ENCODE measurements at regions not wholly inside any gene's neighbourhood (a gene's known extent, or its start where the extent isn't known, plus 50 kb on each side); places are given as distances from the start of the nearest gene placed in this dataset.
"Not testable (repeated sequence)": the region's sequence is repeated elsewhere in the genome, so short reads cannot be mapped to it uniquely, and the experiment has no call there.

- no peak for DNase-seq
Observed at GRCh38 chr18:51248685-51249084, 51.2 kb upstream of the MEX3C start.

DNA sequence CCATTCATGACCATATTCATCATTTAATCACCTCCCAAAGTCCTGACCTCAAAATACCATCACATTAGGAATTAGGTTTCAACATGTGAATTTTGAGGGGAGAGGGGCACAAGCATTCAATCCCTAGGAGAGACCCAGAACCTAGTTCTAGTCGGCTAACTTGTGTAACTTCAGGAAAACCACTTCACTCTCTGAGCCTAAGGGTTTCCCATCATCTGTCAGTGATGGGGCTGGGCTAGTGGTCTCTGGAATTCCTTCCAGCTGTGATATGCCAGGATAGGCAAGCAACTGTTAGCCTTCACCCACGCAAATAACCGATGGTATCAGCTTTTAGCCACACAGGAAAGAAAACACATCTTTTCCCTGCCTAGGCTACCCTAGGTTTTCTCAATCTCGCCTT, 52.5 kb upstream of the MEX3C start:
- DNase-seq: no peak

DNA sequence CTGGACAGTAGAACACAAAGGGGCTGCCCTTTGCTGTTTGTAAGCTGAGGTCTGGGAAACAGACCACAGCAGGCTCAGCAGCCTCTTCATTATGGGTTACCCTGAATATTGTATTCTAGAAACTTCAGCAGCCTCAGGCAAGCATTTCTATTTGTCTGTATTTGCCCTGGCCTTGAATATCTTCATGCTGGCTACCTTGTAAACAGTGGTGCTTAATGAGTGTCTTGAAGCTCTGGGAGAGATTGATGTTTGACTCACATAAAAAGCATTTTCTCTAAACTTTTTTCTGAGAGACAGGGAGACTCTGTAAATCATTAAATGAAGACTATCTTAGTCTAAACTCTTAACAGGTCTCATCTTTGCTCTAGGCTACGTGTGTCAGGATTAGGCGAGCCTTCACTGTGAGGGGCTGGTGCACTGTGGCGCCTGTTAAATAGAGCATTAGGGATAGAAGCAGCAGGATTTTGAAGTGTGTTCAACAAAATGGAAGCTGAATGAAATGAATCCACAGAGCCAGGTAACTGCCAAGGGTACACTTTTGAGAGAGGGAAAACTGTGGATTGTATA, 53.1 kb upstream of the MEX3C start:
- no peak for DNase-seq

GRCh38 chr18:51251625-51252024, 54.1 kb upstream of the MEX3C start:
- DNase-seq: peak in 1 of 2 donors; percentile 67

GRCh38 chr18:51253476-51253875, 56.0 kb upstream of the MEX3C start:
- no peak for DNase-seq

DNA sequence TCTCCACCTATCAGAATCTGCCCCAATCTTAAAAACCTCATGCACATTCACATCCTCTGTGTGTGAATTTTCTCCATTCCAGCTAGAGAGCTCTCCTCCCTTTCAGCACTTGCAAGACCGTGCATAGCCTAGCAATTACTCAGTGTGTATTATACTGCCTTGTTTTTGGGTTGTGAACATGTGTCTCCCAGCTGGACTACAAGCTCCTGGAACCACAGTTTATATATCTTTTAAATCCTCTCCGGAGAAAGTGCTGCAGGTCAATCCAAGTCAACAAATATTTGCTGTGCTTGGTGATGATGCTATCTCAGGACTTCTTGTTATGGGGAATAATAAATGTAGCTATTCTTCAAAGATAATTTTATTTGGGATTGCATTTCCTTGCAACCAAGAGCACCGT, 58.2 kb upstream of the MEX3C start:
- DNase-seq: no peak

DNA sequence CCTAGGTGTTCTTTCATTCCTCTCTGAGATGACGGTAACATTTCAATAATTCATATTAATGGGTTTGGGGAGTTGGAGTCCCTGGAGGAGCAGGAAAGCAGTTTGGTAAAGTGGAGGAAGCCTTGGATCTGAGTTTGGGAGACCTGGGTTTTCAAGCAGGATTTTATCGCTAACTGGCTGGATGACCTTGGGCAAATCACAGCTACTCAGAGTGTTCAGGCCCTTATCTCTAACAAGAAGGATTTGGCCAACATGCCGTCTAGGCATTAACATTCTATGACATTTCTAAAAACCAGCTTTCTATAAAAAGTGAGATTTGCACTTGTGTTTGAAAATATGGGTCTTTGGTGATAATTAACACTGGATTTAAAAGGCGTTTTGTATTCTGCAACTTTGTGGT, 59.7 kb upstream of the MEX3C start:
- no peak for DNase-seq

DNA sequence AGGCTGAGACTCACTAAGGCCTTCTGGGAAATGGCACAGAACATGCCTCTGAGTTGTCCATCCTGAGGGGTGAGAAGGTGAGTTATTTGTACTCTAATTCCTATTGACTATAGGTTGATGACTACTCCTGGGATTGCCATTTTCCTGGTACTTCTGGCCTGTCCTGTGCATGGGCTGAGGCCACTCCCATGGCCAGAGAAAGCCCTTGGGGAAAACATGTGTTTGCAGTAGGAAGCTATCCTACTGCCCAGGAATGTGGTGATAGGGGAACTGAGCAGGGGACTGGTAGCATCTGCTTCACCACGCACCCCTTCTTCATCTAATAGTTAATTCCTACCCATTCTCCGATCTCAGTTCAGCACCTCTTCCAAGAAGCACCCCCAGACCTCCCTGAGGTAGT, 62.6 kb upstream of the MEX3C start:
- DNase-seq: no peak

GRCh38 chr18:51266077-51266476, 68.6 kb upstream of the MEX3C start:
- DNase-seq: not testable (repeated sequence)

DNA sequence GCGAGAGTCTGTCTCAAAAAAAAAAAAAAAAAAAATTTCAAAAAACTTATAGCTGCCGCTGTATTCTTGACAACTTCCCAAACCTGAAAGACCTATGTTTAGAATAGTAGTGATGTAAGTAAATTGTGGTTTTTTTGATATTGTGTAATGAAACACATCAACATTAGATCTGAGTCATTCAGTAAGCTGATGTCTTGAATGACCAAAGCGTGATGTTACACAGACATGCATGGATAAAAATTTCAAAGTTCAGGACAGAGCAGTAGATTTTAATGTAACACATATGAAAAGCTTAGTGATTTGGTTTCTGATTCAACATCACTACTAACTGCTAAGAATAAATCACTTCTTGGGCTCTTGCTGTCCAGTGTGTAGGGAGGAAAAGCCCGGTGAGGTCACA, 69.3 kb upstream of the MEX3C start:
- DNase-seq: no peak

- DNase-seq: no peak
Observed at GRCh38 chr18:51273437-51273836, 76.0 kb upstream of the MEX3C start.

DNA sequence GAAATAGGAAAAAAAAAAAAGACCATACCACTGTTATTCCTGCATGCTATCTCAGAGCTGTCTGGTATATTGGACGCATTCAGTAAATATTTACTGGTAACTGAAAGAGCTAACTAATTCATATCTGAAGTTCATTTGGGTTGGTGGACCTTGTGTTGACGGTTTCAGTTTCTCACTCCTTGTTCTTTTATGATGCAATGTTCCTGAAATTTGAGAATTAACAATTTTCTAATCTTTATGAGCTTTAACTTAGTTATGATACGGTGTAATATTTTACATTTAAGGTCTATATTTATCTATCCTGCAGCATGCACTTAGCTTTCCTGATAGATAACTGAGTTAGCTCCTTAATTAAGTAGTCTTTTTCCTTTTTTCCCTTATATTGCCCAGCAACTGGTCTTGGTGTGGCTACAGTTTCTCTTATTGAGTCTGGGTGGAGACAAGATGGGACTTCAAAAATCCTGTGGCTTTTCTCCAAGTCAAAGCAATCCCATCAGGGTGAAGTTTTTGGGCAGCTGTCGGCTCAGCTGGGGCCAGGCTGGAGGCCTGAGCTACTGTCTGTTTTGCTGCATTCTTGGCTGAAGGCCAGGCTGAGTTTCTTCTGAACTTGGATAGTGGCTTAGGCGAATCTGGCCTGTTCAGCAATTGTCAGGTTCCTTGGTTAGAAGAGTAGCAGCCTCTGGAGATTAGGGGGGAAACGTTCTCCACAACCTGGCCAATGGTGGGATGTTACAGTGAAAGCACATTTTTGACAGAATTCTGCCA, 78.4 kb upstream of the MEX3C start:
- DNase-seq: no peak

DNA sequence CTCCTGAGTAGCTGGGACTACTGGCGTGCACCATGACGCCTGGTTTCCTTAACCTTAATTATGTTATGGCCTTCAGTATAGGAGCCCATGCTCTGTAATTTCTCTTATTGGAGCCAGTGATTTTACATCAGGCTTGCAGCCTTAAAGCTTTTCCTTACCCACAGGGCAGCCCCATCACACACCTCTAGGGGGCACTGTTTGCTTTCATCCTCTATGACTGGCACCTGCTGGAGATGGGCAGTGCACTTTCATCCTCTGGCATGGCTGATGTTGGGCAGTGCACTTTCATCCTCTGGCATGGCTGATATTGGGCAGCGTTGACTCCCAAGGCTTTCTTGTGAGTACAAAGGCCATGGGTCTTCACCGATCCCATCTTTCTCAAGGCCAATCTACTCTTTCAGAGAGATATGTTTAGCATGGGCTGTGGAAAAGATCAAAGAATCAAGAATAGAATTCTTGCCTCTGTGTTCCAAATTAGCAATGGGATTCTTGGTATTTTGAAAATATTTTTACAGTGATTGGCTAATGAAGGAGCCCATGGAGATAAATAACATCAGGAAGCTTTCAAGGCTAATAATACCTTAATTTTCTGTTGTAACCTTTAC, 80.7 kb upstream of the MEX3C start:
- peak; percentile 9 to 11 for DNase-seq

DNA sequence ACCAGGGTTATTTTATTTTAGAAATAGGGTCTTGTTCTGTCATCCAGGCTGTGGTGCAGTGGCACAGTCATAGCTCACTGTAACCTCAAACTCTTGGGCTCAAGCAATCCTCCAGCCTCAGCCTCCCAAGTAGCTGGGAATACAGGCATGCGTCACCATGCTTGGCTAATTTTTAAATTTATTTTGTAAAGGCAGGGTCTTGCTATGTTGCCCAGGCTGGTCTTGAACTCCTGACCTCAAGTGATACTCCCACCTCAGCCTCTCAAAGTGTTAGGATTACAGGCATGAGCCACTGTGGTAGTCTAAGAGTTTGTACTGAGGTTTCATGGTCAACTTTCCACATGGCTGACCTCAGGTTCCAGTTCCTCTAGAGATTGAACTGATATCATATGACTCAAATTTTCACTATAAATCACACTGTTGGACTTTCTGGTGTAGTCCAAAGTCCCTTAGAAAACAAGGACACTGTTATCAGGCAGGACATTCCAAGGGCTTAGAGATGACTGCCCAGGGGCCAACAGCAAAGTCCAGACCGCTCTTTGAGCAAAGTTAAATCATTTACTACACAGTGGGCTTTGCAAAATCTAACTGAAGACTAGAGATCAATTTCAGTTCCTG, 82.0 kb upstream of the MEX3C start:
- DNase-seq: no peak

GRCh38 chr18:51287818-51288508, 90.5 kb upstream of the MEX3C start:
- no peak for DNase-seq

- DNase-seq: no peak
Observed at GRCh38 chr18:51288582-51288981, 91.1 kb upstream of the MEX3C start.

DNA sequence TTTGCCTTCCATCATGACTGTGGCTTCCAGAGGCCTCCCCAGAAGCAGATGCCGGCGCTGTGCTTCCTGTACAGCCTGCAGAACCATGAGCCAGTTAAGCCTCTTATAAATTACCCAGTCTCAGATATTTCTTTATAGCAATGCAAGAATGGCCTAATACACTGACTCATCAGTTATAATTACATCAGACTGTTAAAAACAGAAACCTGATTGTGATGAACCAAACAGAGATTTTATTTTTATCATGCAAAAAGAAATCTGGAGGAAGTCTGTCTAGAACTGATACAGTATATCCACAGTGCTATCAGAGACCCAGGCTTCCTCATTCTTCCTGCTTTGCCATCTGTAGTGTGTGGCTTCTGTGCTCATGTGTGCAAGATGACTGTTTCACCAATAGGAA, 93.4 kb upstream of the MEX3C start:
- no peak for DNase-seq

GRCh38 chr18:51300912-51301311, 103.4 kb upstream of the MEX3C start:
- DNase-seq: no peak

GRCh38 chr18:51301376-51301775, 103.9 kb upstream of the MEX3C start:
- DNase-seq: no peak

- DNase-seq: no peak
Observed at GRCh38 chr18:51316677-51317076, 119.2 kb upstream of the MEX3C start.

- no peak for DNase-seq
Observed at GRCh38 chr18:51321696-51322095, 124.2 kb upstream of the MEX3C start.

- no peak for DNase-seq
Observed at GRCh38 chr18:51323961-51324360, 126.5 kb upstream of the MEX3C start.

DNA sequence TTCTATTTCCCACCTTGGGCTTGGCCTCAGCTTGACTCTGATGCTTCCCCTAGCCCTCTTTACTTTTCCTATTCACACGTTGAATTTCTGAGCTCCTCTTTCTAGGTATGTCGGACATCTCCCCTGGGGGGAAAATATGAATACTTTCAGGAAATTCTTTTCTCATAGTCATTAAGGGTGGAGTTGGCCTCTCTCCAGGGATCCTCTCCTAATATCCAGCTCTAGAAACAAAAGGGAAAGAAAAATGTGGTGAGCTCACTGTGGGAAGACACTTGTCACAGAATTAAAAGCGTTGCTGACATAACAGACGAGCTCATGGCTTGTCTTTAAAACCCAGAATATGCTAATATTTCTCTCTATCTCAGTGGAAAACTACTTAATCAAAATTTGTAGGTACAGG, 132.7 kb upstream of the MEX3C start:
- DNase-seq: no peak

Data from CD4-positive, alpha-beta T cell treated with Interleukin-1 beta for 1 hour (primary cell).